ENCODE measurements at regions not wholly inside any gene's neighbourhood (a gene's known extent, or its start where the extent isn't known, plus 50 kb on each side); places are given as distances from the start of the nearest gene placed in this dataset.

DNA sequence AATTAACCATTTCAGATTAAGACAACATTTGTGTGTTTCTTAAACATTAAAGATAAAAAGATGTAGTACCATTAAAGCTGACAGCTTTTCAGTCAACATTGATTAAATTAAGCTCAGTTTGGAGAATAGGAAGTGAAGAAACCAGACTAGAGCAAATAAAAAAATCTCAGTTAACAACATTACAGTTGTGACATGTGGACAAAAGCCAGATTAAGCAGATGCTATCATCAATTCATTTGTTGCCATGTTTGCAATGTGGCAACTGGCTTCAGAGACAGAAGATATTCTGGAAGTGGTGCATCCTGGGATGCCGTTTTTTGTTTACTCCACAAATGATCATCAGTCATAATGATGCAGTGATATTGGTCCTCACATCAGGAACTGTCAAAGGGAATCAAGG lies 70.3 kb upstream of the CNTLN start:
- Histone ChIP-seq H3K4me2 (ENCODE audit: control insufficient read depth, extremely low read depth, insufficient read depth, low read depth, low read length) (no peak overlapping the region), H3K9me1 (ENCODE audit: control insufficient read depth, extremely low read depth, insufficient read depth, low read length) (no peaks in the 10 kb centered on the region)

DNA sequence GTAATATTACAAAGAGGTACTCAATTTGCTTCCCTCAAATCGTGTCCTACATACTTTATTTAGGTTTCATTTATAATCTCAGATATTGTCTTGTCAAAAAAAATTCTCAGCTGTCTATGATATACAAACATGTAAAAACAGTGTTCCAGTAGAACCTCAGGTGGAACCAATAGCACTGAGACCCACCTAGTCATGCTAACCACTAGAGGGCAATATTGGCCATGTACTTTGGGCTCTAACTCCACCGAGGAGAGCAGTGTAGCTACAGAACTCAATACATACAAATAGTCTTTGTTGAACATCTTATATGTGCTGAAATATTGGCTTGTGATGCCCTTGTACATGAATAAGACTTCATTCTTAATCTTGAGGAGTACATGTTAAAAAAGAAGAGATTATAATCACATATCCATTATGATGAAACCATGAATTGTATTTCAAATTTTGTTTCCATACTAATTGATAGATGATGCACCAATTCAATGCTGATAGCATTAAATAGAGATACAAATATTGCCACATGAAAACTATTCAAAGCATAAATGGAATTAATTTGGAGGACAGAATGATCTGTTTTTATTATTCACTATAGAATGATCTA lies 71.2 kb upstream of the CNTLN start:
- dilution Hi-C loops (cut with MboI; ENCODE audit: extremely low pct_ligation_motif_present, low sequenced_read_pairs), result no loop called here
- H3K79me2 ChIP-seq (ENCODE audit: control insufficient read depth, insufficient read depth, low read length), result no peaks in the 10 kb centered on the region
- DNase-seq (ENCODE audit: low read depth, low spot score), result no peak
- H3K27me3 ChIP-seq (ENCODE audit: control insufficient read depth, extremely low read depth, insufficient read depth, low read length), result no peaks in the 10 kb centered on the region
- H3K4me1 ChIP-seq (ENCODE audit: control insufficient read depth, extremely low read depth, insufficient read depth, low read length), result no peaks in the 10 kb centered on the region
- no peaks in the 10 kb centered on the region for H3K9me1 ChIP-seq (ENCODE audit: control insufficient read depth, extremely low read depth, insufficient read depth, low read length)
- TF ChIP-seq EZH2 (IDR thresholded peaks at IDR 0.05; ENCODE audit: low read length), result no peak
- peak; percentile 71 to 85 (median 83) for TF ChIP-seq CTCF (optimal IDR thresholded peaks at IDR 0.05 in 1 of 3, IDR thresholded peaks at IDR 0.05 in 1 of 3, conservative IDR thresholded peaks at IDR 0.05 in 1 of 3; ENCODE audit: extremely low read depth in 1 of 3, insufficient read depth in 2 of 3, low read length in 3 of 3)
- FAIRE-seq, result peak; percentile 90
- no peak overlapping the region for H3K9ac ChIP-seq (ENCODE audit: control insufficient read depth, extremely low read depth, insufficient read depth, low read length)
- H4K20me1 ChIP-seq (ENCODE audit: control insufficient read depth, extremely low read depth, insufficient read depth, low read length), result no peaks in the 10 kb centered on the region
- H2AFZ ChIP-seq (ENCODE audit: control insufficient read depth, low read length), result no peak overlapping the region
- no peaks in the 10 kb centered on the region for H3K36me3 ChIP-seq (ENCODE audit: control insufficient read depth in 2 of 2, extremely low read depth in 1 of 2, insufficient read depth in 2 of 2, low read length in 2 of 2)
- H3K27ac ChIP-seq (ENCODE audit: control insufficient read depth, insufficient read depth, low read length), result no peak overlapping the region
- no peaks in the 10 kb centered on the region for H3K9me3 ChIP-seq (ENCODE audit: control insufficient read depth, low read depth, low read length)
- H3K4me2 ChIP-seq (ENCODE audit: control insufficient read depth, extremely low read depth, insufficient read depth, low read depth, low read length), result no peak overlapping the region
- no peak overlapping the region for H3K4me3 ChIP-seq (ENCODE audit: control insufficient read depth in 2 of 3, extremely low read depth in 1 of 3, insufficient read depth in 2 of 3, low read depth in 1 of 3, low read length in 3 of 3)

More for the DNA sequence above, 70.3 kb upstream of the CNTLN start:
- FAIRE-seq (no peak), DNase-seq (ENCODE audit: low read depth, low spot score) (no peak)
- dilution Hi-C loops (cut with MboI; ENCODE audit: extremely low pct_ligation_motif_present, low sequenced_read_pairs), result no loop called here
- H3K79me2 ChIP-seq (ENCODE audit: control insufficient read depth, insufficient read depth, low read length), result no peaks in the 10 kb centered on the region
- no peak overlapping the region for H3K4me3 ChIP-seq (ENCODE audit: control insufficient read depth in 2 of 3, extremely low read depth in 1 of 3, insufficient read depth in 2 of 3, low read depth in 1 of 3, low read length in 3 of 3)
- no peaks in the 10 kb centered on the region for H3K27me3 ChIP-seq (ENCODE audit: control insufficient read depth, extremely low read depth, insufficient read depth, low read length)
- H2AFZ ChIP-seq (ENCODE audit: control insufficient read depth, low read length), result no peak overlapping the region
- H3K27ac ChIP-seq (ENCODE audit: control insufficient read depth, insufficient read depth, low read length), result no peak overlapping the region
- no peaks in the 10 kb centered on the region for H3K9me3 ChIP-seq (ENCODE audit: control insufficient read depth, low read depth, low read length)
- no peak overlapping the region for H3K9ac ChIP-seq (ENCODE audit: control insufficient read depth, extremely low read depth, insufficient read depth, low read length)
- TF ChIP-seq CTCF (optimal IDR thresholded peaks at IDR 0.05 in 1 of 3, IDR thresholded peaks at IDR 0.05 in 1 of 3, conservative IDR thresholded peaks at IDR 0.05 in 1 of 3; ENCODE audit: extremely low read depth in 1 of 3, insufficient read depth in 2 of 3, low read length in 3 of 3), result no peak
- H4K20me1 ChIP-seq (ENCODE audit: control insufficient read depth, extremely low read depth, insufficient read depth, low read length), result no peaks in the 10 kb centered on the region
- no peaks in the 10 kb centered on the region for H3K36me3 ChIP-seq (ENCODE audit: control insufficient read depth in 2 of 2, extremely low read depth in 1 of 2, insufficient read depth in 2 of 2, low read length in 2 of 2)
- no peaks in the 10 kb centered on the region for H3K4me1 ChIP-seq (ENCODE audit: control insufficient read depth, extremely low read depth, insufficient read depth, low read length)

Data from keratinocyte (primary cell).